H1 (cell line): ENCODE measurements at regions not wholly inside any gene's neighbourhood (a gene's known extent, or its start where the extent isn't known, plus 50 kb on each side); places are given as distances from the start of the nearest gene placed in this dataset.

Experiments
- CTCF ChIA-PET: fragments of 300-600 bp; sonication (Branson Sonifier 250); formaldehyde crosslinking; loops from one replicate; lab custom pipeline; 2021; ENCODE audit not compliant: partially characterized antibody; lab: Charles Lee
- POLR2A ChIA-PET: fragments of 300-600 bp; sonication (Branson Sonifier 250); formaldehyde crosslinking; loops from one replicate; lab custom pipeline; 2021; ENCODE audit warnings: inconsistent platforms; ENCODE audit not compliant: partially characterized antibody; lab: Charles Lee
- DNase-seq, 2 experiments: peaks; one replicate each; pipeline versions ENCODE4 v3.0.0 to v3.0.0-alpha.2; 2010 to 2022; ENCODE audit warnings: low spot score in 2 of 2, low read depth in 1 of 2, mixed read lengths in 1 of 2
- FAIRE-seq: peaks from 2 replicates; lab custom pipeline; 2011; peaks lifted over from hg19 to GRCh38; lab: Jason Lieb, UNC
- H2AFZ ChIP-seq: 2 replicates; pipeline ENCODE4 v1.8.1; 2012; ENCODE audit warnings: low read length, inconsistent platforms
- H2AK5ac ChIP-seq: 2 replicates; pipeline ENCODE4 v1.6.1; 2013; ENCODE audit warnings: low read depth, low read length
- H2BK120ac ChIP-seq: replicated peaks from 2 replicates; pipeline ENCODE3; 2013; ENCODE audit warnings: low read depth, low read length, inconsistent platforms
- H2BK12ac ChIP-seq: 2 replicates; pipeline ENCODE4 v1.6.1; 2013; ENCODE audit warnings: low read depth, low read length
- H2BK15ac ChIP-seq: 2 replicates; pipeline ENCODE4 v1.6.1; 2013; ENCODE audit warnings: low read length
- H2BK20ac ChIP-seq: 2 replicates; pipeline ENCODE4 v1.6.1; 2013; ENCODE audit warnings: low read length
- H2BK5ac ChIP-seq: 2 replicates; pipeline ENCODE4 v1.6.1; 2013; ENCODE audit warnings: low read depth, low read length
- H3K14ac ChIP-seq: 2 replicates; pipeline ENCODE4 v1.6.1; 2013; ENCODE audit warnings: inconsistent platforms; ENCODE audit not compliant: insufficient read length
- H3K18ac ChIP-seq: 2 replicates; pipeline ENCODE4 v1.6.1; 2013; ENCODE audit warnings: low read length; ENCODE audit errors: extremely low read depth
- H3K23ac ChIP-seq: 2 replicates; pipeline ENCODE4 v1.6.1; 2013; ENCODE audit warnings: inconsistent platforms; ENCODE audit not compliant: insufficient read length
- H3K23me2 ChIP-seq: 2 replicates; pipeline ENCODE4 v1.6.1; 2013; ENCODE audit warnings: low read depth, low read length
- H3K27ac ChIP-seq: 2 replicates; pipeline ENCODE4 v1.6.1; 2011; ENCODE audit warnings: low read depth, low read length, inconsistent platforms
- H3K27me3 ChIP-seq, 4 experiments: replicated peaks in 1 of 4; 1 replicate in 1 of 4; 2 replicates in 3 of 4; pipeline versions ENCODE4 v1.6.1 to v1.8.1; 2011 to 2013; ENCODE audit warnings: low read length in 3 of 4, mild to moderate bottlenecking in 3 of 4, inconsistent platforms in 2 of 4, mixed read lengths in 2 of 4, moderate library complexity in 1 of 4; ENCODE audit not compliant: control insufficient read depth in 3 of 4, insufficient read depth in 3 of 4; ENCODE audit errors: extremely low read depth in 1 of 4
- H3K36me3 ChIP-seq, 4 experiments: 2 replicates each; pipeline versions ENCODE4 v1.6.1 to v1.8.1; 2011 to 2013; ENCODE audit warnings: mild to moderate bottlenecking in 4 of 4, low read length in 3 of 4, moderate library complexity in 2 of 4, control low read depth in 1 of 4, inconsistent platforms in 1 of 4; ENCODE audit not compliant: insufficient read depth in 4 of 4, control insufficient read depth in 2 of 4
- H3K4ac ChIP-seq: replicated peaks from 2 replicates; pipeline ENCODE3; 2013; ENCODE audit warnings: low read length, low read depth, mixed read lengths, inconsistent platforms; ENCODE audit not compliant: insufficient read length
- H3K4me1 ChIP-seq, 4 experiments: replicated peaks in 1 of 4; 1 replicate in 1 of 4; 2 replicates in 3 of 4; pipeline versions ENCODE4 v1.6.1 to v1.8.1; 2011 to 2013; ENCODE audit warnings: low read length in 3 of 4, inconsistent platforms in 2 of 4, mixed read lengths in 1 of 4; ENCODE audit not compliant: insufficient read depth in 4 of 4, control insufficient read depth in 3 of 4
- H3K4me2 ChIP-seq, 2 experiments: 2 replicates each; pipeline versions ENCODE4 v1.6.1 to v1.8.1; 2011 to 2013; ENCODE audit warnings: low read depth in 2 of 2, low read length in 2 of 2, control low read depth in 1 of 2, inconsistent platforms in 1 of 2, mild to moderate bottlenecking in 1 of 2; ENCODE audit not compliant: insufficient read depth in 1 of 2
- H3K4me3 ChIP-seq, 4 experiments: fragments of 200-600, 300-600 bp in 1 of 4; sonication (generic), shearing (Covaris generic), sonication (Bioruptor Twin) in 1 of 4; 2 replicates each; pipeline versions ENCODE4 v1.5.1 to v1.8.1; 2011 to 2016; ENCODE audit warnings: low read length in 4 of 4, low read depth in 3 of 4, control low read depth in 2 of 4, inconsistent platforms in 2 of 4, mild to moderate bottlenecking in 2 of 4, mixed read lengths in 1 of 4, moderate library complexity in 1 of 4; ENCODE audit not compliant: insufficient read depth in 2 of 4; ENCODE audit errors: extremely low read depth in 1 of 4
- H3K56ac ChIP-seq: replicated peaks from 2 replicates; pipeline ENCODE3; 2013; ENCODE audit warnings: low read depth, mild to moderate bottlenecking, mixed read lengths, low read length, inconsistent platforms; ENCODE audit not compliant: insufficient read length
- H3K79me1 ChIP-seq: 2 replicates; pipeline ENCODE4 v1.6.1; 2013; ENCODE audit warnings: low read depth, low read length, control low read depth
- H3K79me2 ChIP-seq, 2 experiments: 2 replicates each; pipeline versions ENCODE4 v1.6.1 to v1.8.1; 2012 to 2013; ENCODE audit warnings: low read length in 2 of 2, mild to moderate bottlenecking in 2 of 2, inconsistent platforms in 1 of 2; ENCODE audit not compliant: insufficient read depth in 2 of 2, control insufficient read depth in 1 of 2
- H3K9ac ChIP-seq, 4 experiments: replicated peaks in 1 of 4; 1 replicate in 1 of 4; 2 replicates in 3 of 4; pipeline versions ENCODE4 v1.6.1 to v1.8.1; 2011 to 2013; ENCODE audit warnings: low read depth in 3 of 4, low read length in 3 of 4, control low read depth in 2 of 4, mild to moderate bottlenecking in 2 of 4, moderate library complexity in 2 of 4, inconsistent platforms in 1 of 4; ENCODE audit errors: extremely low read depth in 1 of 4
- H3K9me3 ChIP-seq, 2 experiments: 2 replicates each; pipeline versions ENCODE4 v1.6.1 to v1.8.1; 2012 to 2013; ENCODE audit warnings: mild to moderate bottlenecking in 2 of 2, moderate library complexity in 2 of 2, control low read depth in 1 of 2, inconsistent platforms in 1 of 2, low read depth in 1 of 2, low read length in 1 of 2, mixed read lengths in 1 of 2; ENCODE audit not compliant: insufficient read depth in 2 of 2
- H4K20me1 ChIP-seq, 2 experiments: replicated peaks in 1 of 2; 2 replicates each; pipeline versions ENCODE3 to v1.8.1; 2011 to 2013; ENCODE audit warnings: inconsistent platforms in 2 of 2, low read length in 2 of 2, mild to moderate bottlenecking in 1 of 2; ENCODE audit not compliant: insufficient read depth in 2 of 2, control insufficient read depth in 1 of 2
- H4K5ac ChIP-seq: 2 replicates; pipeline ENCODE4 v1.6.1; 2013; ENCODE audit warnings: low read length, low read depth, mixed read lengths, inconsistent platforms; ENCODE audit not compliant: insufficient read length
- H4K8ac ChIP-seq: 2 replicates; pipeline ENCODE4 v1.8.0; 2013; ENCODE audit warnings: mild to moderate bottlenecking, moderate library complexity, low read length, inconsistent platforms; ENCODE audit not compliant: insufficient read depth; ENCODE audit errors: extremely low read depth
- H4K91ac ChIP-seq: replicated peaks from 2 replicates; pipeline ENCODE3; 2013; ENCODE audit warnings: low read length, mixed read lengths, inconsistent platforms; ENCODE audit not compliant: insufficient read length
- ATF2 ChIP-seq: IDR thresholded peaks from 2 replicates; pipeline ENCODE4 v1.6.1; 2012; ENCODE audit warnings: low read length, inconsistent platforms
- WGBS, 2 experiments: shearing (Covaris generic) in 1 of 2; methylation state at CpG; one replicate each; pipeline versions ENCODE4 v1.1.6 to v1.1.7; 2013 to 2015; ENCODE audit warnings: low lambda C conversion rate in 2 of 2, mixed read lengths in 2 of 2, inconsistent platforms in 1 of 2, low coverage in 1 of 2, missing lambda C conversion rate in 1 of 2; ENCODE audit not compliant: insufficient replicate concordance in 2 of 2, insufficient coverage in 1 of 2, insufficient read length in 1 of 2; ENCODE audit errors: extremely low coverage in 1 of 2, missing lambda C conversion rate in 1 of 2; 5-methylcytosine and 5-hydroxymethylcytosine counted together

DNA sequence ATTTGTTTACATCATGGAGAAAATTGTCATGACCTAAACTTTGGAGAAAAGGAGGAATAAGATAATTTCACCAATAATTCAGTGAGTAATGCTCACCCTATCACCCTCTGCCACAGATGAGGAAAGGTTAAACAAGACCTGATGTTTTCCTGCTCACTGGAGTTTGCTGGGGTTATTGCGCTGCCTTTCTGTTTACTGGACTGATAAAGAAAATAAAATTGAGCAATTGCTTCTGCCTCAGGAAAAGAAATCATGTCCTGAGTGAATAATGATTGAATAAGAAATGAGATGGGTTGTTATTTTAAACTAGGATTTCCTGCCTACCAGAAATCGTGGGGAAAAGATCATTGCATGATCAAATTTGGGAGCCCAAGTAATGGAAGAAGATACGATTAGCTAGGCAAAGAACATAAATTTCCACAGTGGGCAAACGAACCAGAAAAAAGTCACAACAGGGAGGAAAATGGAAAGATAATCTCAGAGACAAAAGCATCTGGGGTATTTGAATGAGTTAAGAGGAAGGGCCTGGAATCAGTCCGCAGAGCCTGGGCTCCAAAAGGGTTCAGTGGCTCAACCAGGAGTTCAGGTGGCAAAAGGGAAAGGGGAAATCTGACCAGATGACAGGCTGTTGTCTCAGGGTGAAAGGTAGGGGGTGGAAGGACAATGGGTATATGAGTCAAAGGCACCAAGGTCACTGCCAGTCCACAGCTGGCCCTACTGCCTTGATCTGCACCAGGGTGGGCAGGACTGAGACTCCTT, 146.8 kb downstream of the FAM43A start:
- Histone ChIP-seq H3K4me1 (no peaks in the 10 kb centered on the region), H3K14ac (no peak overlapping the region), H2BK15ac (no peak overlapping the region), H2BK5ac (no peak overlapping the region), H2AFZ (no peak overlapping the region), H3K9ac (no peak overlapping the region), H2BK20ac (no peak overlapping the region), H3K9me3 (no peaks in the 10 kb centered on the region), H3K56ac (no peak overlapping the region), H3K36me3 (no peaks in the 10 kb centered on the region), H4K91ac (no peak overlapping the region), H3K79me2 (no peaks in the 10 kb centered on the region), H2BK12ac (no peak overlapping the region), H4K5ac (no peak overlapping the region), H3K18ac (no peak overlapping the region), H2AK5ac (no peak overlapping the region), H4K8ac (no peak overlapping the region), H4K20me1 (no peaks in the 10 kb centered on the region), H2BK120ac (no peak overlapping the region), H3K4me2 (no peak overlapping the region), H3K23ac (no peak overlapping the region), H3K4ac (no peak overlapping the region), H3K23me2 (no peaks in the 10 kb centered on the region), H3K27me3 (no peaks in the 10 kb centered on the region), H3K79me1 (no peaks in the 10 kb centered on the region), H3K27ac (no peak overlapping the region), H3K4me3 (no peak overlapping the region)
- no peak for TF ChIP-seq ATF2
- CTCF ChIA-PET = interaction anchor here (1.8 kb wide), 1 partner anchor 152 kb away, joined by 4 read pairs; no protein-coding TSS in a partner anchor
- FAIRE-seq (no peak), DNase-seq (no peak)
- 76% methylated on average over 5 of the region's 5 CpGs; no CpG with 5 or more reads in 1 of the 2 experiments for WGBS, 2 experiments
- POLR2A ChIA-PET = no interaction called here
